HG02970 (cell line): ENCODE measurements at regions not wholly inside any gene's neighbourhood (a gene's known extent, or its start where the extent isn't known, plus 50 kb on each side); places are given as distances from the start of the nearest gene placed in this dataset.

Experiments
- ATAC-seq: cut with Tn5 transposase; IDR thresholded peaks from one replicate; pipeline ENCODE4 v1.9.1; 2021; ENCODE audit warnings: mild to moderate bottlenecking, moderate library complexity, moderate number of reproducible peaks; ENCODE audit not compliant: unreplicated experiment, low FRiP score

- no peak for ATAC-seq
These were observed 290.9 kb upstream of the ANKRD55 start for GRCh38 chr5:56523790-56524575.

DNA sequence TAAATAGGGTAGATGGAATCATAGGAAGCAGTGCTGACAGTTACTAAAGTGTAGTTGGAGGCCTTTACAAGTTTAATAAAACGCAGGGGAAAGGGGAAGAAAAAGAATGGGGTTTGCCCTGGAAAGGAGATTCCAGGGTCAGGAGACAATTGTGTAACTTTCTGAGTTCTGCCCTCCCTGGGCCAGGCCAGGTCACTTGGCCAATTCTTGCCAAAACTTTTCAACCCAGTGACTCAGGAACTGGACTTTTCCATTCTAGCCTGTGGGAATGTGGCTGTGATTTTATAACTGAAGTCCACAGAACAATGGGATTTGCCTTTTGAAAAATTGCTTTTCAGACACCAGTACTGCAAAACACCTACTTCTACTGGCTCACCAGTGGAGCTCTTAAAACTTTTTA is 289.8 kb upstream of the ANKRD55 start:
- no peak for ATAC-seq

- no peak for ATAC-seq
These were observed 289.0 kb upstream of the ANKRD55 start for GRCh38 chr5:56522169-56522568.

DNA sequence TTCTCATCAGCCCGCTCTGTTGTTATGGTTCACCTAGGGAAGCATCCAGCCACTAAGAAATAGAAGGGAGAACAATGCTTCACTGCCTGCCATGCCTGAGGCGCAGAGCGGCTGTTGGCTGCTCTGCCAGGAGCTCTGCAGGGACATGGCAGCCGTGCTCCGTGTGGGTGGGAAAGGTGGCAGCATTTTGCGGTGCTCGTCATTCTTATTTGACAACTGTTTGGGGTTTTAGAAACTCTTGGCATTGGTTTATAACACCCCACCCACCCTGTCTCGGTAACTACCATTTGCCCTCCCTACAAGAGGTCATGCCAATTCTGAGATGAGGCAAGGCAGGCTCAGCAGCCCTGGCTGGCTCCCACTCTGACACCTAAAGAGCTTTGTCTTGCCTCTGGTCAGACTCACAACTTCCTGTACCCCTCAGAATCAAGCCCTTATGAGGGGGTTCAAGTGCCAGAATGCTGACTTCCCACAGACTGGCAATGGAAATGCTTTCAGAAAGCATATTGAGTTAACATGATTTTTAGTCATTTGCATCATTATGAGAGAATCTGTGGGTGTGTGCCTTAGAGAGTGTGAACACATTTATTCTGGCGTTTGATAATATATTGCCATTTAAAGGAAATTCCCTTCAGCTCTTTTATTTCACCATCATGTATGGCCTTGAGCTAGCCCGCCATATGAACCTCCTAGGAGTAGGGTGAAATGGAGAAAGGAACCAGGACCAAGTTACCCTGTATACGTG is 288.0 kb upstream of the ANKRD55 start:
- no peak for ATAC-seq

DNA sequence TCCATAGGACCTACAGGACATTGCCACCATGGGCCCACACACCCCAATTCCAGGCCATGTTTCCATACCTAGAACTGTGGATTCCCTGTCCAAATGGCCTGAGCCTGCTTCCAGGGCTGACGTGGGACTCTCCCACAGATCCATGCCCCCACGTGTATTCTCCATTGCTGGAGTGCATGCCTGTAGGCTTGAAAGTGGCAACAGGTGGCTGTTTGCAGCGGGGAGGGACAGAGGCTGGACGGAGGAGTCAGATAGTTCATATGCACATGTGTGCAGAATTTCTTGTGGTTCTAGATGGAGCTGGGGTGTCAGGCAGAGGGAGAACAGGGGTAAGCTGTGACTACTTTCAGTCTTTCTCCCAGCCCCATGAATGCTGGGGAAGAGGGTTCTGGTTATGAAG is 285.7 kb upstream of the ANKRD55 start:
- no peak for ATAC-seq

DNA sequence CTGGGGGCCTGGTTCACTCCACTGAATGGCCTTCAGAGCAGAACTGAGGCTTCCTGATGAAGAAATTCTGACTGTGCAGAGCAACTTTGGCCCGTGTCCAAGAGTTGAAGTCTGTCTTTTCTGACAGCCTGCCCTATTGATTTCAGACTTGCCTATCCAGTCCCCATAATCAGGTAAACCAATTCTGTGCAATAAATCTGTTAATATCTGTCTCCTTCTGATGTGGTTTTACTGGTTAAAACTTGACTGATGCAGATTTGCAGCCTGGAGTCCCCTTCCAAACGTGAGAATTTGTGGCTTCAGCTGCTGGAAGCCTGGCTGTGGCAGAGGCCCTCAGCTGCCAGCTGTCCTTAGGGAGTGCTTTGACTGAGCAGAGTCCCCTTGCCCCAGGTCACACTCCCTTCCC is 283.9 kb upstream of the ANKRD55 start:
- ATAC-seq, result no peak

DNA sequence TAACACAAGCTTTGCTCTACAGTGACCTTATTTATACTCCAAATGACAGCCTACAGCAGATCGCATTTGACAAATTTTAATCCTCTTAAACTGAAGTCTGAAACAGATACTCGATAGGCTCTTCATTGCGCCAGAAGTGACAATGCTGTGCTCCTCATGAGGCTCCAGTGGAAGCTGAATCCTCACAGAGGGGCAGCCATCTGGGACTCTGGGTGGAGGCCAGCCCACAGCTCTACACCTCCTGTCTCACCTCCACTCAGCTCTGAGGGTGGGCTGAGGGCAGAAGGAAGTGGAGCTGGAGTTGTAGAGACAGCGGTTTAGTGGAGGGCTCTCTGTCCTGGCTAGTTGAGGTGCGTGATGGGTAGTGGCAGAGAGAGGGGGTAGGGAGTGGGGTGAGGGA is 283.3 kb upstream of the ANKRD55 start:
- ATAC-seq, result no peak

GRCh38 chr5:56516035-56516434 is 282.9 kb upstream of the ANKRD55 start:
- ATAC-seq, result no peak

DNA sequence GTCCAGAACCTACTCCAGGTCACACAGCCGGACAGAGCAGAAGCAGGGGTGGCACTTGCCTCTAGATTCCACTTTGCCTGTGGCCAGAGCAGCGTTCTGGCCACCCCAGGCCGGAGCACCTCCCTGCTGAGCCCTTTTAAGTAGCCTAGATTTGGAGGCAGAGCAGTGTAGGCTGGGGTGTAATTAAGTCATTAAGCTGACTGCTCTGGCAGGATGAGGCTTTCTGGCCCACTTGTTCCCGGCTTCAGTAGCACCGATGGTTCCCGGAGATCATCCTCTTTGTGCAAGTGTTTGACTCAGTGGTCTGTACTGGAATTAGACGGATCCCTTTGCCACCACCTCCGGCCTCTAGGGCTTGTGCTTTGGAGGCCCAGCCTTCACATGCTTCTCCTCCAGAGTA is 281.9 kb upstream of the ANKRD55 start:
- no peak for ATAC-seq

GRCh38 chr5:56514245-56514644 is 281.1 kb upstream of the ANKRD55 start:
- ATAC-seq, result no peak

DNA sequence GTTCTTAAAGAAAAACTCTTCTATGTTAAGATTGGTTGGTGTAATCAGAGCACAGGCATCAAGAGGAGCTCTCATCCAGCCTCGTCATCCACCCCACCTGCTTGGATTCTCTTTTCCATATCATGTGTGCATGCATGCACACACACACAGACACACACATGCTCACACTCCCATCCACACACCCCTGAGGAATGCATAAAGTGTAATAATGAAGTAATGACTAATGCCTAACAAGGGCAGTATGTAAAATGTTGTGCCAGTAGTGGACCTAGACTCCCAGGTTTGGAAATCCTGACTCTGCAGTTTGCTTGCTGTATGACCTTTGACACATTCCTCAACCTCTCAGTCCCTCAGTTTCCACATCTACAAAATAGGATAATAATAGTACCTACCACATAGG is 280.0 kb upstream of the ANKRD55 start:
- ATAC-seq, result no peak

DNA sequence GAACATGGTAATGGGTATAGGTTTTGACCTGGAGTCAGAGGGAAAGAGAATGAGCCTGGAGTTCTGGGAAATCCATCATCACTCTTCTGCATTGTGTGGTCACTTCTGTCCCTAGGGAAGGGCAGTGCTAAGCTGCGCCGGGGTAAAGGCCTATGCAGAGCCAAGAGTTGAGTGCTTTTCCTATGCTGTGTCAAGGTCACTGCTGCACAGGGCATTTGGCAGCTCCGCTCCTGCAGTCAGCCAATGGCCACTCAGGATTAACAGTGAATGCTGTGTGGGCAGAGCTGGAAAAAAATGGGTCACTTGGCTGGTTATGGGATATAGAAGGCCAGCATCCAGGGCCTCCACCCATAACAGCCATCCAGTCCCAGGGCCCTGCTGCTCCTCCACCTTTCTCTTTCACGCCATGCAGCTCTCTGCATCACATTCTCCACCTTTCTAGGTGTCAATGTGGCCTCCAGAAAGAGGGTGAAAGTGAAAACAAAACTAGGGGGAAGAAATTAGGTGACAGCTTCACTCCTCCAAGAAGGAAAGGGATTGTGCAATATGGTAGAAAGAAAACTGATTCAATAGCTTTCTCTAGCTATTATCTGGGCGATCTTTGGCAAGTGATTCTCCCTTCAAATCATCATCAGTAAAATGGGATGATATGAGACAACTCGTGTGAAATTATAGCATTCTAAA is 279.3 kb upstream of the ANKRD55 start:
- ATAC-seq, result no peak

GRCh38 chr5:56511326-56511841 is 278.3 kb upstream of the ANKRD55 start:
- no peak for ATAC-seq

GRCh38 chr5:56508249-56508648 is 275.1 kb upstream of the ANKRD55 start:
- no peak for ATAC-seq

DNA sequence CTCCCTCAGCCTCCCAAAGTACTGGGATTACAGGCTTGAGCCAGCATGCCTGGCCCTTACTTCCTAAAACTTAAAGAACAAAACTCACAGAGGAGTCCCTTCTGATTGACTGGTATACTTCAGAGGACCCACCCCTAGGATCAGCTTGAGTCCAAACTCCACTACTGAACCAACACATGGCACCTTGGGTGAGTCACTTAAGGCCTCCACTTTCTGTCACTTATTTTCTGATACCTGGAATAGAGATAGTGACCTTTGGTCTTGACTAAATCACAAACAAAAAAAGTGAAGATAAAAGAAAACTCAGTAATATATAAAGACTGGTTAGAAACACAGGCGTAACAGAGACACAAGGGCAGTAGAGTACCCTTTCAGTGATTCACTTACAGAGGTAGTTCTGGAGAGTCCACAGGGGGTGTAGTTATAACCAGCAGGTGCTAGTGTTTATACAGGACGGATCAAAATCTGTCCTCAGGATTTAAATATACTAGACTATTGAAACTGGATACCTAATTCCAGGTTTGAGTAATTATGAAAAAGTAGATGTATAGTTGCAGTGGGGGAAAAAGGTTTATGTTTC is 274.3 kb upstream of the ANKRD55 start:
- ATAC-seq, result no peak

- ATAC-seq, result no peak
These were observed 273.3 kb upstream of the ANKRD55 start for GRCh38 chr5:56506211-56506965.

DNA sequence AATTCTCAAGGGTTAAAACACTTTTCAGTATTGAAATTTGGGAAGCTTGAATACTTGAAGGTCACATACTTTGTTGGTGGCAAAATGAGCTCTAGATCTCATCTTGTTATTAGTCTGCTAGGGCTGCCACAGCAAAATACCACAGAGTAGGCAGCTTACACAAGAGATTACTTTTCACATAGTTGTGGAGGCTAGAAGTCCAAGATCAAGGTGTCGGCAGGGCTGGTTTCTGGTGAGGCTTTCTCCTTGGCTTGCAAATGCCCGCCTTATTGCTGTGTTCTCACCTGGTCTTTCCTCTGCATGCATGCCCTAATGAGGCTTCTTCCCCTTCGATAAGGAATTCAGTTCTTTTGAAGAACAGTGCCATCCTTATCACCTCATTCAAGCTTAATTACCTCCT is 270.8 kb upstream of the ANKRD55 start:
- no peak for ATAC-seq

GRCh38 chr5:56501781-56502557 is 268.8 kb upstream of the ANKRD55 start:
- ATAC-seq, result no peak

DNA sequence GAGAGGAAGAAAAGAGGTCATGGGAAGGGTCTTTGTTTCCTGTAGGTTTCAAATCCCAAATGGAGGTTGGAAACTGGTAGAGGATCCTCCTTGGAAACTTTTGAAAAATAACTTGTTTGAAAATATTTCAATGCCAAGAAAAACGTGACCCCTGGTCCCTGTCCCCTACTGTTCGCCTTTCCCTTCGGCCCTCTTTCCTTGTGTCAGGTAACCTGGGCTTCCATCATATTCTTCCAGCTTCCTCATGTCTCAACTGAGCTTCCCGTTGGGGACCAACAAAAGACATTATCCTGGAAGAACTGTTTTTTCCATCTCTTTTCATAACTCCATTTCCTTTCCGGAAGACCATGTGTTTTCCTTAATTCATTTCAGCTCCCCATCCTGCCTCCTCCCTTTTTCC is 266.8 kb upstream of the ANKRD55 start:
- no peak for ATAC-seq
